ENCODE measurements at regions not wholly inside any gene's neighbourhood (a gene's known extent, or its start where the extent isn't known, plus 50 kb on each side); places are given as distances from the start of the nearest gene placed in this dataset.

- DNase-seq: no peak
Measured at GRCh38 chr2:37425408-37425807, 81.0 kb downstream of the QPCT start.

GRCh38 chr2:37427241-37427640, 82.8 kb downstream of the QPCT start:
- DNase-seq: no peak

- no peak for DNase-seq
Measured at GRCh38 chr2:37436323-37436722, 91.9 kb downstream of the QPCT start.

GRCh38 chr2:37439131-37439642, 94.8 kb downstream of the QPCT start:
- no peak for DNase-seq

- no peak for DNase-seq
Measured at GRCh38 chr2:37441055-37441454, 96.6 kb downstream of the QPCT start.

GRCh38 chr2:37443082-37443481, 98.7 kb downstream of the QPCT start:
- DNase-seq: no peak

- no peak for DNase-seq
Measured at GRCh38 chr2:37447446-37447845, 103.0 kb downstream of the QPCT start.

GRCh38 chr2:37448342-37449120, 104.1 kb downstream of the QPCT start:
- no peak for DNase-seq

- DNase-seq: no peak
Measured at GRCh38 chr2:37449761-37450296, 105.4 kb downstream of the QPCT start.

GRCh38 chr2:37453027-37453426, 108.6 kb downstream of the QPCT start:
- DNase-seq: no peak

- DNase-seq: no peak
Measured at GRCh38 chr2:37454851-37455762, 110.7 kb downstream of the QPCT start.

- DNase-seq: no peak
Measured at GRCh38 chr2:37456479-37456878, 112.0 kb downstream of the QPCT start.

GRCh38 chr2:37457401-37457901, 113.0 kb downstream of the QPCT start:
- no peak for DNase-seq

- DNase-seq: no peak
Measured at GRCh38 chr2:37458133-37458532, 113.7 kb downstream of the QPCT start.

- no peak for DNase-seq
Measured at GRCh38 chr2:37459095-37459981, 114.9 kb downstream of the QPCT start.

GRCh38 chr2:37460896-37461229, 116.4 kb downstream of the QPCT start:
- DNase-seq: no peak

GRCh38 chr2:37464067-37464466, 119.6 kb downstream of the QPCT start:
- DNase-seq: no peak

GRCh38 chr2:37466533-37467222, 122.2 kb downstream of the QPCT start:
- DNase-seq: no peak

GRCh38 chr2:37468170-37468569, 123.7 kb downstream of the QPCT start:
- no peak for DNase-seq

- DNase-seq: no peak
Measured at GRCh38 chr2:37469126-37469525, 124.7 kb downstream of the QPCT start.

GRCh38 chr2:37471104-37471503, 126.7 kb downstream of the QPCT start:
- DNase-seq: no peak

GRCh38 chr2:37471994-37472393, 127.6 kb downstream of the QPCT start:
- no peak for DNase-seq
